NCI-H1092 (cell line): ENCODE measurements at regions not wholly inside any gene's neighbourhood (a gene's known extent, or its start where the extent isn't known, plus 50 kb on each side); places are given as distances from the start of the nearest gene placed in this dataset.
A peak's percentile ranks its signal among the peaks of the same experiment; 100 is the strongest.

Experiments
- DNase-seq: peaks from one replicate; lab custom pipeline; 2025; lab: John Stamatoyannopoulos, UW

GRCh38 chr2:4499316-4500030 is 796.1 kb downstream of the DCDC2C start:
- no peak for DNase-seq

- no peak for DNase-seq
Observed at GRCh38 chr2:4501525-4501924, 798.1 kb downstream of the DCDC2C start.

- no peak for DNase-seq
Observed at GRCh38 chr2:4502230-4502843, 799.0 kb downstream of the DCDC2C start.

- peak; percentile 1 for DNase-seq
Observed at GRCh38 chr2:4507661-4508060, 804.3 kb downstream of the DCDC2C start.

- no peak for DNase-seq
Observed at GRCh38 chr2:4515871-4516761, 812.7 kb downstream of the DCDC2C start.

GRCh38 chr2:4518596-4518995 is 815.2 kb downstream of the DCDC2C start:
- no peak for DNase-seq

GRCh38 chr2:4522498-4523421 is 819.4 kb downstream of the DCDC2C start:
- DNase-seq, result no peak

- no peak for DNase-seq
Observed at GRCh38 chr2:4527416-4527815, 824.0 kb downstream of the DCDC2C start.

- no peak for DNase-seq
Observed at GRCh38 chr2:4528246-4528645, 824.9 kb downstream of the DCDC2C start.

GRCh38 chr2:4528773-4529172 is 825.4 kb downstream of the DCDC2C start:
- DNase-seq, result no peak

- DNase-seq, result no peak
Observed at GRCh38 chr2:4529738-4530137, 826.4 kb downstream of the DCDC2C start.

- no peak for DNase-seq
Observed at GRCh38 chr2:4530231-4530630, 826.9 kb downstream of the DCDC2C start.

- no peak for DNase-seq
Observed at GRCh38 chr2:4533806-4534205, 830.4 kb downstream of the DCDC2C start.

- DNase-seq, result no peak
Observed at GRCh38 chr2:4539121-4539520, 835.7 kb downstream of the DCDC2C start.

- no peak for DNase-seq
Observed at GRCh38 chr2:4549666-4550210, 846.4 kb downstream of the DCDC2C start.

GRCh38 chr2:4551691-4552474 is 848.5 kb downstream of the DCDC2C start:
- no peak for DNase-seq

GRCh38 chr2:4553241-4553640 is 849.9 kb downstream of the DCDC2C start:
- DNase-seq, result no peak

GRCh38 chr2:4556135-4556896 is 852.9 kb downstream of the DCDC2C start:
- DNase-seq, result no peak

- DNase-seq, result no peak
Observed at GRCh38 chr2:4561196-4561595, 857.8 kb downstream of the DCDC2C start.

- DNase-seq, result no peak
Observed at GRCh38 chr2:4576075-4576474, 872.7 kb downstream of the DCDC2C start.
